ENCODE measurements at regions not wholly inside any gene's neighbourhood (a gene's known extent, or its start where the extent isn't known, plus 50 kb on each side); places are given as distances from the start of the nearest gene placed in this dataset.

DNA sequence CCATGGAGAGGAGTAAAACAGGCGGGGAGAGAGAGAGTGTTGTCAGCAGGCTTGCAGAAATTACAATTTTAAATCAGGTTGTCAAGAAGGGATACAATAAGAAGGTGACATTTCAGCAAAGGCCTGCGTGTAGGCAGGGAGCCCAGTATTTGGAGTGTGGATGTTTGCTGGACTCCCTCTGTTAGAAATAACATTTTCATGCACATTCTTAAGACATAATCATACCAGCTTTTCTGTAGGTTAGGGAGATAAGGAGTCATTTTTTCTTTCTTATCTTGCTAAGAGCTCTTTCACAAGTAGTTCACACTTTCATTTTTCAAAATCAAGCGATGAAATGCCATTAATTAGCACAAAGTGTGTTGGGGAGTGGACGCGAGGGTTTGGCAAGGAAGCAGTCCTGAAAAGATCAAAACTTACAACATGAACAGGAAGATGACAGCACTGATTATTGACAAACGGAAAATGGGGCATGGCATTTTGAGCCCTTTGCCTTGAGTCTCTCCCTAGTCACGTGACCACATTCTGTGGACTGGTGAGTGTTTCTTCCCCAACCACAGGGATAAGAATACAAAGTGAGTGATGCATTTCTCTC, 160.2 kb downstream of the DAD1 start:
- Histone ChIP-seq H3K27me3 (ENCODE audit: control insufficient read depth, insufficient read depth, low read length) (no peaks in the 10 kb centered on the region), H3K4me1 (ENCODE audit: control insufficient read depth, insufficient read depth, low read length) (no peaks in the 10 kb centered on the region), H3K4me3 (ENCODE audit: low read length) (no peak overlapping the region), H3K36me3 (ENCODE audit: control insufficient read depth, insufficient read depth, low read length) (no peaks in the 10 kb centered on the region), H3K9me3 (ENCODE audit: control insufficient read depth, low read depth, low read length) (no peaks in the 10 kb centered on the region), H3K27ac (ENCODE audit: low read length) (no peak overlapping the region)
- no peak for DNase-seq
- WGBS (ENCODE audit: insufficient coverage, low lambda C conversion rate) = no CpG with 5 or more reads among the region's 7 CpGs

- DNase-seq = peak in 1 of 2 donors; percentile 50
- no peak overlapping the region for H3K27ac ChIP-seq (ENCODE audit: low read length)
- 7% methylated on average over 2 of the region's 9 CpGs for WGBS (ENCODE audit: insufficient coverage, low lambda C conversion rate)
- no peaks in the 10 kb centered on the region for H3K36me3 ChIP-seq (ENCODE audit: control insufficient read depth, insufficient read depth, low read length)
- no peak overlapping the region for H3K4me3 ChIP-seq (ENCODE audit: low read length)
- H3K4me1 ChIP-seq (ENCODE audit: control insufficient read depth, insufficient read depth, low read length) = no peaks in the 10 kb centered on the region
- H3K27me3 ChIP-seq (ENCODE audit: control insufficient read depth, insufficient read depth, low read length) = no peaks in the 10 kb centered on the region
- H3K9me3 ChIP-seq (ENCODE audit: control insufficient read depth, low read depth, low read length) = no peaks in the 10 kb centered on the region
These were observed 161.2 kb downstream of the DAD1 start for GRCh38 chr14:22427771-22428231.

DNA sequence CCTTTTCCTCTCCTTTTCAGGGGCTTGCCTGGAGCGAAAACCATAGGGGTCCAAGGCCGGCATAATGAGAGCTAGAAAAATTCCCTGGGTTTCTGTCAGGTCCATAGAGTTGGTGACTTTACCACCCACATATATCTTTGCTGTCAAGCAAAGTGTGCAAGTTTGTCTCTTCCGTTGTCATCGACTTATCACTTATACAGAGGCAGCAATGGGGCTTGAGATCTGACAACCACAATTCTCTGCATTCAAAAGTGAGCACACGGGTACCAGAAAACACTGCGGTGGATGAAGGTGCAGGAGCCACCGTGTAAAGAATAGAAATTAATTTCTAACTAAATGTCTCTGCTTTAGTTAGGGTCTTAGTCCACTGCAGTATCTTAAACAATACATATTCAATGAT, 162.3 kb downstream of the DAD1 start:
- Histone ChIP-seq H3K9me3 (ENCODE audit: control insufficient read depth, low read depth, low read length) (no peaks in the 10 kb centered on the region), H3K27ac (ENCODE audit: low read length) (no peak overlapping the region), H3K4me3 (ENCODE audit: low read length) (no peak overlapping the region), H3K36me3 (ENCODE audit: control insufficient read depth, insufficient read depth, low read length) (no peaks in the 10 kb centered on the region), H3K27me3 (ENCODE audit: control insufficient read depth, insufficient read depth, low read length) (no peaks in the 10 kb centered on the region), H3K4me1 (ENCODE audit: control insufficient read depth, insufficient read depth, low read length) (no peaks in the 10 kb centered on the region)
- DNase-seq = no peak
- no CpG with 5 or more reads among the region's 7 CpGs for WGBS (ENCODE audit: insufficient coverage, low lambda C conversion rate)

DNA sequence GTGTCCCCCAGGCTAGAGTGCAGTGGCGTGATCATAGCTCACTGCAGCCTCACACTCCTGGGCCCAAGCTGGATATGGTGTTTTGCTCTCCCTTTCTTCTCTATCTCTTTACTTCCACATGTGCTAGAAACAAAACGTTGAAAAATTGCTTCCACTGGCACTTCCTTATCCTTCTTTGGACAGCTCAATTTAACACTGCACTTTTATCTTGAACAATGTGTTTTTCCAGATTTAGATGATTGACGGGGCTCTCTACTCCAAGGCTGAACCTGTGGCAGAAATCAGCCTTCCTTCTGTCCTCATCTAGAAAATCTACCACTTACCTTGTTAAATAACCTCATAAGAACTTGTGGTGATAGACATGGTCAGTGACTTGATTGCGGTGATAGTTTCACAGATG, 165.1 kb downstream of the DAD1 start:
- 79% methylated on average over 2 of the region's 4 CpGs for WGBS (ENCODE audit: insufficient coverage, low lambda C conversion rate)
- Histone ChIP-seq H3K27me3 (ENCODE audit: control insufficient read depth, insufficient read depth, low read length) (no peaks in the 10 kb centered on the region), H3K4me1 (ENCODE audit: control insufficient read depth, insufficient read depth, low read length) (no peaks in the 10 kb centered on the region), H3K9me3 (ENCODE audit: control insufficient read depth, low read depth, low read length) (no peaks in the 10 kb centered on the region), H3K27ac (ENCODE audit: low read length) (no peak overlapping the region), H3K4me3 (ENCODE audit: low read length) (no peak overlapping the region), H3K36me3 (ENCODE audit: control insufficient read depth, insufficient read depth, low read length) (no peaks in the 10 kb centered on the region)
- DNase-seq = no peak

DNA sequence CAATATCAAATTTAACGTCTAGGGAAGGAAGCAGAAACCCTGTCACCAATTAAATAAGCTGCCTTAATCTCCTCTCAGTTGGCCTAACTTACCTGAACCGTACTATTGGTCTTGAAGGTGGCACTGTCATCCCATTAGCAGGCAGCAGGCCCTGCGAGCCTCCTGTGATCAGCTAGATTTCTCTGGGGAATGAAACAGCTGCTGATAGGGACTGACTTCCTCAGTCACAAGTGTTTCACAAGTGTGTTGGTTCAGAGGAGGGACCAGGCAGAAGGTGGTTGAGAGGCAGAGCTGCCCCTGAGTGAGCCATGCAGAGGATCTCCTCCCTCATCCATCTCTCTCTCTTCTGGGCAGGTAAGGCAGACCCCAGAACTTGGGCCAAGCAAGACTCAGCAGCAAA, 166.8 kb downstream of the DAD1 start:
- no peak for DNase-seq
- WGBS (ENCODE audit: insufficient coverage, low lambda C conversion rate) = no CpG with 5 or more reads among the region's 3 CpGs
- Histone ChIP-seq H3K27ac (ENCODE audit: low read length) (no peak overlapping the region), H3K4me3 (ENCODE audit: low read length) (no peak overlapping the region), H3K9me3 (ENCODE audit: control insufficient read depth, low read depth, low read length) (no peaks in the 10 kb centered on the region), H3K36me3 (ENCODE audit: control insufficient read depth, insufficient read depth, low read length) (no peaks in the 10 kb centered on the region), H3K27me3 (ENCODE audit: control insufficient read depth, insufficient read depth, low read length) (no peaks in the 10 kb centered on the region), H3K4me1 (ENCODE audit: control insufficient read depth, insufficient read depth, low read length) (no peaks in the 10 kb centered on the region)

DNA sequence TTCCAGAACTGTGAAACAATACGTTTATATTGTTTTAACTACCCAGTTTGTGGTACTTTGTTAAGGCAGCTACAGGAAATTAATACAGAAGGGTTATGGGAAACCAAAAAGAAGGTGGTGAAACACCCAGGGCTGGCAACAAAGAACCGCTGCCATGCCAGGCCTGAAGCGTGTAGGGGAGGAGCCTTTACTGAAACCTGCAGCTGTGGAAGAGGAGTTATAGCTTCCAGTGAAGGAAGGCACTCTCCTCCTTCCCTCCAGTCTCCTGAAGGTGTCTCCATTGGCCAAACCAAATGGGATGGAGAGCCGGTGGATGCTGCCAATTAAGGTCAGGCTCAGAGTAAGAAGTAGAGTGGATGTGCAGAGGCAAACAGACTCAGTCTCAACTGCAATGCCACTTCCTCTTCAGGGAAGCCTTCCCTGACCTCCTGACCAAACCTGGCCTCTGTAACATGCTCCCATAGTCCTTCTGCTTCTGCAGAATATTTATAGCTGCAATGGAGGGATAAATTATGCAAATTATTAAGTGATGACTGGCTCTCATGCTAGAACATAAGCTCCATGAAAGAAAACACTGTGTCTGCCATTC, 168.3 kb downstream of the DAD1 start:
- WGBS (ENCODE audit: insufficient coverage, low lambda C conversion rate) = no CpG with 5 or more reads among the region's 4 CpGs
- no peak overlapping the region for H3K4me3 ChIP-seq (ENCODE audit: low read length)
- H3K27me3 ChIP-seq (ENCODE audit: control insufficient read depth, insufficient read depth, low read length) = no peaks in the 10 kb centered on the region
- H3K27ac ChIP-seq (ENCODE audit: low read length) = no peak overlapping the region
- no peaks in the 10 kb centered on the region for H3K4me1 ChIP-seq (ENCODE audit: control insufficient read depth, insufficient read depth, low read length)
- H3K9me3 ChIP-seq (ENCODE audit: control insufficient read depth, low read depth, low read length) = no peaks in the 10 kb centered on the region
- no peak for DNase-seq
- H3K36me3 ChIP-seq (ENCODE audit: control insufficient read depth, insufficient read depth, low read length) = no peaks in the 10 kb centered on the region

DNA sequence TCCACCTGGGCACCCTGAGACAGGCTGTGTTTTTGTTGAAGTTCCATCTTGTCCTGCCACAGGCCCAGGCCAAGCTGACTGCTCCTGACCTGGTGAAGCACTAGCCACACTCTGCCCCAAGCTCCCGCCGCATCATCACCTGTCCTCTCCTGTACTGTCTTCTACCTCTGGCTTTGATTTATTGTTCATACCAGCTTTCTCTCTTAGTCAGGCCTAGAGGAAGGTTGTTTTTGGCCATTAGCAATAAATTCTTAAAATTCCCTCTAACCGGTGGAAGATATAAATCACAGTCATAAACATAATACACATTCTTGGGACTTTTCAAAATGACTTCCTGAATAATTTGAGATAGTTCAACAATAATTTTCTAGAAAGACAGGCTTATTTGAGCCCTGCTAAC, 169.4 kb downstream of the DAD1 start:
- H3K27ac ChIP-seq (ENCODE audit: low read length) = no peak overlapping the region
- H3K36me3 ChIP-seq (ENCODE audit: control insufficient read depth, insufficient read depth, low read length) = no peaks in the 10 kb centered on the region
- no peak for DNase-seq
- H3K4me1 ChIP-seq (ENCODE audit: control insufficient read depth, insufficient read depth, low read length) = no peaks in the 10 kb centered on the region
- H3K9me3 ChIP-seq (ENCODE audit: control insufficient read depth, low read depth, low read length) = no peaks in the 10 kb centered on the region
- 100% methylated on average over 1 of the region's 3 CpGs for WGBS (ENCODE audit: insufficient coverage, low lambda C conversion rate)
- H3K4me3 ChIP-seq (ENCODE audit: low read length) = no peak overlapping the region
- H3K27me3 ChIP-seq (ENCODE audit: control insufficient read depth, insufficient read depth, low read length) = no peaks in the 10 kb centered on the region

DNA sequence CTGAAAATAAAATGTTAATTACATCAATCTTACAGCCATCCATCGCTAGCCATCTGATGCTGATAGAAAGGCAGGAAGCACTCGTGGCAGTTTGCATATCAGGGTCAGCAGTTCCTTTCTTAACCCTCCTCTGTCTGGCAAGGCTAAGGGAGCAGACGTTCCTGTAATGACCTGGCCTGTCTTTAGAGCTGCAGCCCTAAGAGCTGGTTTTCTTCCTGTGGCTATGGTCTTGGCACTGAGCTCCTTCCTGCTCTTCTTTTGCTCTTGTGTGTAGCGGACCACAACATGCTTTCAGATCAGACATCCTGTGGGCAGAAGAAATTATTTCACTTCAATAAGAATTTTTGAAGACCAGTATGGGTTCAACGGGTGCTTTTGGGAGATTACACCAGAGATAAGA, 170.4 kb downstream of the DAD1 start:
- no peaks in the 10 kb centered on the region for H3K36me3 ChIP-seq (ENCODE audit: control insufficient read depth, insufficient read depth, low read length)
- WGBS (ENCODE audit: insufficient coverage, low lambda C conversion rate) = 80% methylated on average over 1 of the region's 5 CpGs
- no peak for DNase-seq

GRCh38 chr14:22417914-22418313, 171.1 kb downstream of the DAD1 start:
- no CpG with 5 or more reads among the region's 5 CpGs for WGBS (ENCODE audit: insufficient coverage, low lambda C conversion rate)
- H3K27ac ChIP-seq (ENCODE audit: low read length) = no peak overlapping the region
- H3K27me3 ChIP-seq (ENCODE audit: control insufficient read depth, insufficient read depth, low read length) = no peaks in the 10 kb centered on the region

More for the DNA sequence above, 170.4 kb downstream of the DAD1 start:
- no peak overlapping the region for H3K27ac ChIP-seq (ENCODE audit: low read length)
- no peaks in the 10 kb centered on the region for H3K4me1 ChIP-seq (ENCODE audit: control insufficient read depth, insufficient read depth, low read length)
- no peaks in the 10 kb centered on the region for H3K9me3 ChIP-seq (ENCODE audit: control insufficient read depth, low read depth, low read length)
- H3K27me3 ChIP-seq (ENCODE audit: control insufficient read depth, insufficient read depth, low read length) = no peaks in the 10 kb centered on the region
- H3K4me3 ChIP-seq (ENCODE audit: low read length) = no peak overlapping the region

GRCh38 chr14:22416193-22416592, 172.8 kb downstream of the DAD1 start:
- no peak overlapping the region for H3K27ac ChIP-seq (ENCODE audit: low read length)

More at GRCh38 chr14:22417914-22418313, 171.1 kb downstream of the DAD1 start:
- Histone ChIP-seq H3K9me3 (ENCODE audit: control insufficient read depth, low read depth, low read length) (no peaks in the 10 kb centered on the region), H3K4me3 (ENCODE audit: low read length) (no peak overlapping the region), H3K4me1 (ENCODE audit: control insufficient read depth, insufficient read depth, low read length) (no peaks in the 10 kb centered on the region), H3K36me3 (ENCODE audit: control insufficient read depth, insufficient read depth, low read length) (no peaks in the 10 kb centered on the region)
- no peak for DNase-seq

GRCh38 chr14:22415605-22415959, 173.4 kb downstream of the DAD1 start:
- Histone ChIP-seq H3K9me3 (ENCODE audit: control insufficient read depth, low read depth, low read length) (no peaks in the 10 kb centered on the region), H3K4me1 (ENCODE audit: control insufficient read depth, insufficient read depth, low read length) (no peaks in the 10 kb centered on the region), H3K27me3 (ENCODE audit: control insufficient read depth, insufficient read depth, low read length) (no peaks in the 10 kb centered on the region), H3K4me3 (ENCODE audit: low read length) (no peak overlapping the region), H3K27ac (ENCODE audit: low read length) (no peak overlapping the region), H3K36me3 (ENCODE audit: control insufficient read depth, insufficient read depth, low read length) (no peaks in the 10 kb centered on the region)
- DNase-seq = no peak
- WGBS (ENCODE audit: insufficient coverage, low lambda C conversion rate) = no CpG with 5 or more reads among the region's 1 CpG

More at GRCh38 chr14:22416193-22416592, 172.8 kb downstream of the DAD1 start:
- 59% methylated on average over 2 of the region's 2 CpGs for WGBS (ENCODE audit: insufficient coverage, low lambda C conversion rate)
- Histone ChIP-seq H3K4me3 (ENCODE audit: low read length) (no peak overlapping the region), H3K9me3 (ENCODE audit: control insufficient read depth, low read depth, low read length) (no peaks in the 10 kb centered on the region), H3K4me1 (ENCODE audit: control insufficient read depth, insufficient read depth, low read length) (no peaks in the 10 kb centered on the region), H3K27me3 (ENCODE audit: control insufficient read depth, insufficient read depth, low read length) (no peaks in the 10 kb centered on the region), H3K36me3 (ENCODE audit: control insufficient read depth, insufficient read depth, low read length) (no peaks in the 10 kb centered on the region)
- DNase-seq = no peak
